PC-3 (cell line): ENCODE measurements at regions not wholly inside any gene's neighbourhood (a gene's known extent, or its start where the extent isn't known, plus 50 kb on each side); places are given as distances from the start of the nearest gene placed in this dataset.

Experiments used
- CTCF ChIP-seq: fragments of 300-600 bp; sonication (generic); conservative IDR thresholded peaks from 2 replicates; pipeline ENCODE4 v1.5.1; 2017; ENCODE audit warnings: antibody characterized with exemption, low read depth, mild to moderate bottlenecking, low read length
- EZH2phosphoT487 ChIP-seq: fragments of 300-600 bp; sonication (generic); IDR thresholded peaks from 2 replicates; pipeline ENCODE4 v1.6.1; 2018; ENCODE audit warnings: mild to moderate bottlenecking, antibody characterized with exemption, low read length, borderline replicate concordance

- TF ChIP-seq CTCF (no peak), EZH2phosphoT487 (no peak)
Measured at GRCh38 chr9:89999176-89999533, 394.3 kb downstream of the GADD45G start.
